ENCODE measurements at regions not wholly inside any gene's neighbourhood (a gene's known extent, or its start where the extent isn't known, plus 50 kb on each side); places are given as distances from the start of the nearest gene placed in this dataset.

DNA sequence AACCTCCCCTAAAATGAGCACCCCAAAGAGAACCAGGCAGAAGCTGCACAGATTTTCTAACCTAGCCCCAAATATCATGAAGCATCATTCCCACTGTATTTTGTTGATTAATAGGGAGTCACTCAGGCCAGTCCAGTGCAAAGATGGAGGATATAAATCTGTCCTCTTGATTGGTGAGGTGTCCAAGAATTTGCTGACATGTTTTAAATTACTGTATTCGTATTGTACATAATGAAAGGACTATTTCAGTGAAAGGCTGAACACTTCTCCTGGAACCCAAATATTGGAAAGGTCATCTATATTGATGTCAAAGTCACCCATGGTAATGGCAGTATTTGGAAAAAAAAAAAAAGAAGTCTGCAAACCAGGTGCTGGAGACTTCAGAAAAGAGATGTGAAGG, 477.5 kb downstream of the RMST start:
- TF ChIP-seq, protein P1, sequence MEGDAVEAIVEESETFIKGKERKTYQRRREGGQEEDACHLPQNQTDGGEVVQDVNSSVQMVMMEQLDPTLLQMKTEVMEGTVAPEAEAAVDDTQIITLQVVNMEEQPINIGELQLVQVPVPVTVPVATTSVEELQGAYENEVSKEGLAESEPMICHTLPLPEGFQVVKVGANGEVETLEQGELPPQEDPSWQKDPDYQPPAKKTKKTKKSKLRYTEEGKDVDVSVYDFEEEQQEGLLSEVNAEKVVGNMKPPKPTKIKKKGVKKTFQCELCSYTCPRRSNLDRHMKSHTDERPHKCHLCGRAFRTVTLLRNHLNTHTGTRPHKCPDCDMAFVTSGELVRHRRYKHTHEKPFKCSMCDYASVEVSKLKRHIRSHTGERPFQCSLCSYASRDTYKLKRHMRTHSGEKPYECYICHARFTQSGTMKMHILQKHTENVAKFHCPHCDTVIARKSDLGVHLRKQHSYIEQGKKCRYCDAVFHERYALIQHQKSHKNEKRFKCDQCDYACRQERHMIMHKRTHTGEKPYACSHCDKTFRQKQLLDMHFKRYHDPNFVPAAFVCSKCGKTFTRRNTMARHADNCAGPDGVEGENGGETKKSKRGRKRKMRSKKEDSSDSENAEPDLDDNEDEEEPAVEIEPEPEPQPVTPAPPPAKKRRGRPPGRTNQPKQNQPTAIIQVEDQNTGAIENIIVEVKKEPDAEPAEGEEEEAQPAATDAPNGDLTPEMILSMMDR (IDR thresholded peaks at IDR 0.05; ENCODE audit: low read length), result no peak
- no peak for TF ChIP-seq EZH2phosphoT487 (IDR thresholded peaks at IDR 0.05; ENCODE audit: low read length)
- no peak for TF ChIP-seq EZH2 (optimal IDR thresholded peaks at IDR 0.05; ENCODE audit: low read depth, low read length)
